Prostate gland (tissue), 2 donors: ENCODE measurements at regions not wholly inside any gene's neighbourhood (a gene's known extent, or its start where the extent isn't known, plus 50 kb on each side); places are given as distances from the start of the nearest gene placed in this dataset.

ENCODE experiments used
- POLR2A ChIP-seq: fragments of 450-650 bp; IDR thresholded peaks from one replicate; pipeline ENCODE4 v1.6.1; 2016; ENCODE audit warnings: antibody characterized with exemption, mild to moderate bottlenecking
- TF ChIP-seq, protein P1 (sequence below), 4 experiments: fragments of 200-600 bp in 2 of 4; fragments of 450-650 bp in 2 of 4; sonication (generic) in 2 of 4; IDR thresholded peaks; 1 replicate in 3 of 4; 2 replicates in 1 of 4; pipeline ENCODE4 v1.5.1; 2016 to 2019; ENCODE audit warnings: antibody characterized with exemption in 4 of 4, mild to moderate bottlenecking in 2 of 4, moderate library complexity in 2 of 4

DNA sequence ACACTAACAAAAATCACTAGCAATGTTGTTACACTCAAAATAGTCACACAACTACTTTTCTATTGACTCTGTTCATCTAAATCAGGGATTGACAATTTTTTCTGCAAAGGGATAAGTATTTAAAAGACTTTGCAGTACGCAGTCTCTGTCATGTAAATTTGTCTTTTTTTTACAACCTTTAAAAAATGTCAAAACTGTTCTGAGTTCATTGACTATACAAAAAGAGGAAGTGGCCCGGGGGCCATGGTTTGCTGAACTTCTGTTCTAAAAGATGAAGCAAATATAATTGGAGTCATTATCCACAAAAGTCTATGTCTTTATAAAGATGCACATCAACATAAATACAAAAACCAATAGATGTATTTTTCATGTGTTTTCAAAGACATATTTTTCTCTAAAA is 1310.3 kb downstream of the RPA4 start:
- no peak for TF ChIP-seq POLR2A
- TF ChIP-seq, protein P1, sequence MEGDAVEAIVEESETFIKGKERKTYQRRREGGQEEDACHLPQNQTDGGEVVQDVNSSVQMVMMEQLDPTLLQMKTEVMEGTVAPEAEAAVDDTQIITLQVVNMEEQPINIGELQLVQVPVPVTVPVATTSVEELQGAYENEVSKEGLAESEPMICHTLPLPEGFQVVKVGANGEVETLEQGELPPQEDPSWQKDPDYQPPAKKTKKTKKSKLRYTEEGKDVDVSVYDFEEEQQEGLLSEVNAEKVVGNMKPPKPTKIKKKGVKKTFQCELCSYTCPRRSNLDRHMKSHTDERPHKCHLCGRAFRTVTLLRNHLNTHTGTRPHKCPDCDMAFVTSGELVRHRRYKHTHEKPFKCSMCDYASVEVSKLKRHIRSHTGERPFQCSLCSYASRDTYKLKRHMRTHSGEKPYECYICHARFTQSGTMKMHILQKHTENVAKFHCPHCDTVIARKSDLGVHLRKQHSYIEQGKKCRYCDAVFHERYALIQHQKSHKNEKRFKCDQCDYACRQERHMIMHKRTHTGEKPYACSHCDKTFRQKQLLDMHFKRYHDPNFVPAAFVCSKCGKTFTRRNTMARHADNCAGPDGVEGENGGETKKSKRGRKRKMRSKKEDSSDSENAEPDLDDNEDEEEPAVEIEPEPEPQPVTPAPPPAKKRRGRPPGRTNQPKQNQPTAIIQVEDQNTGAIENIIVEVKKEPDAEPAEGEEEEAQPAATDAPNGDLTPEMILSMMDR (IDR thresholded peaks at IDR 0.05) = no peak
